Endothelial cell of umbilical vein (primary cell): ENCODE measurements at regions not wholly inside any gene's neighbourhood (a gene's known extent, or its start where the extent isn't known, plus 50 kb on each side); places are given as distances from the start of the nearest gene placed in this dataset.

Source experiments
- BruUV-seq: library from RNA; stranded (reverse); fragments of 400-500 nt; replicated peaks from 2 replicates; lab custom pipeline; 2021; lab: Mats Ljungman, UMichigan
- CTCF ChIA-PET: fragments of 300-600, 350-600 bp; sonication (Branson Sonifier 250); formaldehyde crosslinking; loops from one replicate; lab custom pipeline; 2021; ENCODE audit warnings: antibody characterized with exemption, inconsistent platforms; lab: Charles Lee
- POLR2A ChIA-PET: fragments of 300-600, 350-600 bp; sonication (Branson Sonifier 250); formaldehyde crosslinking; loops from one replicate; lab custom pipeline; 2021; ENCODE audit warnings: antibody characterized with exemption, inconsistent platforms; lab: Charles Lee
- DNase-seq: peaks from one replicate; pipeline ENCODE4 v3.0.0-alpha.2; 2011; ENCODE audit warnings: low read depth, low spot score
- FAIRE-seq: peaks from 2 replicates; lab custom pipeline; 2011; peaks lifted over from hg19 to GRCh38; lab: Jason Lieb, UNC
- H2AFZ ChIP-seq: 2 replicates; pipeline ENCODE4 v1.6.0; 2012; ENCODE audit warnings: low read depth, low read length, control low read depth, inconsistent platforms
- H3K27ac ChIP-seq: 2 replicates; pipeline ENCODE4 v1.5.1; 2011; ENCODE audit warnings: low read depth, mild to moderate bottlenecking, control low read depth, low read length, moderate library complexity; ENCODE audit not compliant: insufficient read depth
- H3K27me3 ChIP-seq, 2 experiments: 2 replicates each; pipeline versions ENCODE4 v1.6.0 to v1.6.1; 2011; ENCODE audit warnings: low read length in 2 of 2, mixed read lengths in 1 of 2; ENCODE audit not compliant: control insufficient read depth in 2 of 2, insufficient read depth in 2 of 2
- H3K36me3 ChIP-seq, 2 experiments: 2 replicates in 1 of 2; 3 replicates in 1 of 2; pipeline ENCODE4 v1.5.1; 2011; ENCODE audit warnings: low read length in 2 of 2, mild to moderate bottlenecking in 1 of 2, moderate library complexity in 1 of 2; ENCODE audit not compliant: control insufficient read depth in 2 of 2, insufficient read depth in 2 of 2; ENCODE audit errors: extremely low read depth in 1 of 2
- H3K4me1 ChIP-seq: 3 replicates; pipeline ENCODE4 v1.5.1; 2011; ENCODE audit warnings: mild to moderate bottlenecking, low read length; ENCODE audit not compliant: control insufficient read depth, insufficient read depth; ENCODE audit errors: extremely low read depth
- H3K4me2 ChIP-seq: 2 replicates; pipeline ENCODE4 v1.6.1; 2011; ENCODE audit warnings: low read length, control low read depth, mixed read lengths; ENCODE audit not compliant: insufficient read depth
- H3K4me3 ChIP-seq, 3 experiments: fragments of 200-600 bp in 1 of 3; sonication (generic), shearing (Covaris generic) in 1 of 3; replicated peaks in 1 of 3; 2 replicates each; pipeline ENCODE4 v1.5.1; 2011 to 2016; ENCODE audit warnings: control low read depth in 3 of 3, low read length in 3 of 3, mild to moderate bottlenecking in 2 of 3, inconsistent platforms in 1 of 3, low read depth in 1 of 3, moderate library complexity in 1 of 3; ENCODE audit not compliant: insufficient read depth in 1 of 3
- H3K79me2 ChIP-seq: 2 replicates; pipeline ENCODE4 v1.6.0; 2012; ENCODE audit warnings: low read length, inconsistent platforms; ENCODE audit not compliant: control insufficient read depth, insufficient read depth
- H3K9ac ChIP-seq: replicated peaks from 2 replicates; pipeline ENCODE3; 2011; ENCODE audit warnings: low read length, control low read depth; ENCODE audit not compliant: insufficient read depth; ENCODE audit errors: extremely low read depth
- H3K9me1 ChIP-seq: replicated peaks from 3 replicates; pipeline ENCODE4 v1.6.0; 2011; ENCODE audit warnings: mild to moderate bottlenecking, low read length; ENCODE audit not compliant: control insufficient read depth, insufficient read depth; ENCODE audit errors: extremely low read depth
- H3K9me3 ChIP-seq: replicated peaks from 2 replicates; pipeline ENCODE4 v1.5.1; 2012; ENCODE audit warnings: low read length, inconsistent platforms; ENCODE audit not compliant: control insufficient read depth, insufficient read depth
- H4K20me1 ChIP-seq: replicated peaks from 2 replicates; pipeline ENCODE3; 2011; ENCODE audit warnings: mild to moderate bottlenecking, low read length; ENCODE audit not compliant: control insufficient read depth, insufficient read depth; ENCODE audit errors: extremely low read depth
- EZH2 ChIP-seq: IDR thresholded peaks from 2 replicates; pipeline ENCODE4 v1.6.1; 2012; ENCODE audit warnings: borderline replicate concordance, low read depth, mild to moderate bottlenecking, moderate library complexity, low read length, inconsistent platforms; ENCODE audit not compliant: severe bottlenecking
- FOS ChIP-seq: IDR thresholded peaks from 2 replicates; pipeline ENCODE4 v1.6.1; 2011; ENCODE audit warnings: mild to moderate bottlenecking, low read length, moderate library complexity, borderline replicate concordance; ENCODE audit not compliant: insufficient read depth
- GATA2 ChIP-seq: IDR thresholded peaks from 2 replicates; pipeline ENCODE4 v1.7.0; 2011; ENCODE audit warnings: low read depth, mild to moderate bottlenecking, moderate library complexity, mixed read lengths, low read length; ENCODE audit not compliant: insufficient read length, insufficient read depth
- JUN ChIP-seq: IDR thresholded peaks from 2 replicates; pipeline ENCODE4 v1.6.1; 2011; ENCODE audit warnings: borderline replicate concordance, low read depth; ENCODE audit not compliant: insufficient read length, insufficient read depth
- MYC ChIP-seq: IDR thresholded peaks from one replicate; pipeline ENCODE4 v1.6.1; 2011; ENCODE audit warnings: mild to moderate bottlenecking, low read depth, low read length
- POLR2A ChIP-seq: IDR thresholded peaks from 2 replicates; pipeline ENCODE4 v1.6.1; 2012; ENCODE audit warnings: low read depth, mild to moderate bottlenecking, control low read depth, low read length
- POLR2AphosphoS5 ChIP-seq: IDR thresholded peaks from 2 replicates; pipeline ENCODE4 v1.6.1; 2012; ENCODE audit warnings: low read depth, mild to moderate bottlenecking, control low read depth, low read length, moderate library complexity; ENCODE audit not compliant: insufficient read depth
- dilution Hi-C: fragments of 300-500 bp; cut with MboI; formaldehyde crosslinking; loops from one replicate; pipeline ENCODE4 v1.15.0; 2019; ENCODE audit warnings: low sequenced_read_pairs; ENCODE audit not compliant: extremely low pct_ligation_motif_present
- intact Hi-C: fragments of 100-400 bp; cut with micrococcal nuclease; formaldehyde crosslinking; loops from one replicate; pipeline ENCODE4 v1.10.0; 2022
- TF ChIP-seq, protein P1 (sequence below), 2 donors: IDR thresholded peaks; 1 replicate in 1 of 2; 2 replicates in 1 of 2; pipeline ENCODE4 v1.5.1; 2011; ENCODE audit warnings: low read length in 2 of 2, mild to moderate bottlenecking in 2 of 2, moderate library complexity in 2 of 2, control low read depth in 1 of 2, inconsistent platforms in 1 of 2, low read depth in 1 of 2; ENCODE audit not compliant: insufficient read depth in 1 of 2; ENCODE audit errors: extremely low read depth in 1 of 2
- TF ChIP-seq, protein P2 (sequence below): IDR thresholded peaks from 2 replicates; pipeline ENCODE4 v1.6.1; 2011; ENCODE audit not compliant: insufficient read depth, insufficient read length

DNA sequence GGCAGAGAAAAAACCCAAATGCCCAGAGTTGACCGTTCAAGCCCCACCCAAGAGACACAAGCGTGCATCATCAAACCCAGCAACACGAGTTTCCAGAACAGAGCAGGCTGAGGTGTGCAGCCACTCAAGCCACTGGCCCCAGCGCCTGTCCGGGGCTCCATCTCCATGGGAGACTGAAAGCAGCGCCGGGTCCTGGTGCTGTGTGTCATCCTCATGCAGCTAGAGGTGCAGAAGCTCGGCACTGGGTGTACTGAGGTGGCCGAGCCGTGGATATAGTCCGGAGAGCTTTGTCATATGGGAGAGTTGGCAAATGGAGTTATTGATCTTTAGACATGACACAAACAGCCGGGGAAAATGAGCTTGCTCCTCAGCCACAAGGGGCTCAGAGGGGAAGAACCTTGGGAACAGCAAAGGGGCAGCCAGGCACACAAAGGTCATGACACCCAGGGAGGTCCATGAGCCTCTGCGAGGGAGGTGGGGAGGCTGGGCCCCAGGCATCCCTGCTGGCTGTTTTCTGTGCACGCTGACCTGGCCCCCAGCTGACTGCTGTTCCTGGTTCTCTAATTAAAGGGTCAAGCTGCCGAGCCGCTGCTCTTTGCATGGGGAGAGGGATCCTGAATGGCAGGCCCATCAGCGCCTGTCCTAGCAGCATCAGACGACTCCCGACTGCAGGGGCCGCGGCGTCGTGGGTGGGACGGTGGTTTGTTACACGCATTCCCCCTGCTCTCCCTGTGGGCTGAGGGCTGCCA is 145.4 kb upstream of the SFSWAP start:
- Histone ChIP-seq H2AFZ (no peak overlapping the region), H3K27me3 (no peaks in the 10 kb centered on the region), H3K27ac (no peak overlapping the region), H3K9me3 (no peaks in the 10 kb centered on the region), H3K9me1 (no peaks in the 10 kb centered on the region), H3K4me3 (no peak overlapping the region), H3K4me1 (no peaks in the 10 kb centered on the region), H4K20me1 (no peaks in the 10 kb centered on the region), H3K36me3 (no peaks in the 10 kb centered on the region), H3K9ac (no peak overlapping the region), H3K4me2 (no peak overlapping the region), H3K79me2 (no peaks in the 10 kb centered on the region)
- ChIA-PET CTCF (no interaction called here), POLR2A (no interaction called here)
- TF ChIP-seq EZH2, result no peak
- TF ChIP-seq GATA2, result no peak
- TF ChIP-seq POLR2AphosphoS5, result no peak
- TF ChIP-seq, protein P1, sequence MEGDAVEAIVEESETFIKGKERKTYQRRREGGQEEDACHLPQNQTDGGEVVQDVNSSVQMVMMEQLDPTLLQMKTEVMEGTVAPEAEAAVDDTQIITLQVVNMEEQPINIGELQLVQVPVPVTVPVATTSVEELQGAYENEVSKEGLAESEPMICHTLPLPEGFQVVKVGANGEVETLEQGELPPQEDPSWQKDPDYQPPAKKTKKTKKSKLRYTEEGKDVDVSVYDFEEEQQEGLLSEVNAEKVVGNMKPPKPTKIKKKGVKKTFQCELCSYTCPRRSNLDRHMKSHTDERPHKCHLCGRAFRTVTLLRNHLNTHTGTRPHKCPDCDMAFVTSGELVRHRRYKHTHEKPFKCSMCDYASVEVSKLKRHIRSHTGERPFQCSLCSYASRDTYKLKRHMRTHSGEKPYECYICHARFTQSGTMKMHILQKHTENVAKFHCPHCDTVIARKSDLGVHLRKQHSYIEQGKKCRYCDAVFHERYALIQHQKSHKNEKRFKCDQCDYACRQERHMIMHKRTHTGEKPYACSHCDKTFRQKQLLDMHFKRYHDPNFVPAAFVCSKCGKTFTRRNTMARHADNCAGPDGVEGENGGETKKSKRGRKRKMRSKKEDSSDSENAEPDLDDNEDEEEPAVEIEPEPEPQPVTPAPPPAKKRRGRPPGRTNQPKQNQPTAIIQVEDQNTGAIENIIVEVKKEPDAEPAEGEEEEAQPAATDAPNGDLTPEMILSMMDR (IDR thresholded peaks at IDR 0.05; ENCODE audit: extremely low read depth in 1 of 2, insufficient read depth in 1 of 2, low read depth in 1 of 2, low read length in 2 of 2), result no peak
- TF ChIP-seq, protein P2, sequence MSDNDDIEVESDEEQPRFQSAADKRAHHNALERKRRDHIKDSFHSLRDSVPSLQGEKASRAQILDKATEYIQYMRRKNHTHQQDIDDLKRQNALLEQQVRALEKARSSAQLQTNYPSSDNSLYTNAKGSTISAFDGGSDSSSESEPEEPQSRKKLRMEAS, result no peak
- TF ChIP-seq POLR2A, result no peak
- TF ChIP-seq MYC, result no peak
- no peak for TF ChIP-seq FOS
- TF ChIP-seq JUN, result no peak
- intact Hi-C loops (no loop called here), dilution Hi-C loops (no loop called here)
- DNase-seq, result no peak
- FAIRE-seq, result no peak
- no TSS peak for BruUV-seq
